H9 (cell line): ENCODE measurements at regions not wholly inside any gene's neighbourhood (a gene's known extent, or its start where the extent isn't known, plus 50 kb on each side); places are given as distances from the start of the nearest gene placed in this dataset.

Experiments used
- DNase-seq: peaks from one replicate; pipeline ENCODE4 v3.0.0-alpha.2; 2017
- H2AFZ ChIP-seq: one replicate; pipeline ENCODE4 v1.6.1; 2013; ENCODE audit warnings: mild to moderate bottlenecking, low read length, control low read depth, moderate library complexity
- H2AK5ac ChIP-seq: 2 replicates; pipeline ENCODE4 v1.6.1; 2013; ENCODE audit warnings: low read length, control low read depth, mixed read lengths; ENCODE audit not compliant: insufficient read length
- H2BK120ac ChIP-seq: one replicate; pipeline ENCODE4 v1.6.1; 2013; ENCODE audit warnings: low read depth, mild to moderate bottlenecking, low read length, control low read depth, inconsistent platforms; ENCODE audit not compliant: poor library complexity, severe bottlenecking
- H2BK12ac ChIP-seq: 2 replicates; pipeline ENCODE4 v1.6.1; 2013; ENCODE audit warnings: low read length, control low read depth, mixed read lengths, low read depth; ENCODE audit not compliant: insufficient read length
- H2BK15ac ChIP-seq: 2 replicates; pipeline ENCODE4 v1.6.1; 2013; ENCODE audit warnings: low read depth, low read length, control low read depth
- H2BK20ac ChIP-seq: one replicate; pipeline ENCODE4 v1.6.1; 2013; ENCODE audit warnings: low read depth, mild to moderate bottlenecking, low read length, control low read depth, inconsistent platforms; ENCODE audit not compliant: poor library complexity, severe bottlenecking
- H2BK5ac ChIP-seq: 2 replicates; pipeline ENCODE4 v1.6.1; 2013; ENCODE audit warnings: low read length, control low read depth, mixed read lengths; ENCODE audit not compliant: insufficient read length
- H3K14ac ChIP-seq: 2 replicates; pipeline ENCODE4 v1.6.1; 2013; ENCODE audit warnings: low read length, control low read depth; ENCODE audit not compliant: insufficient read depth
- H3K18ac ChIP-seq: 2 replicates; pipeline ENCODE4 v1.6.1; 2013; ENCODE audit warnings: low read depth, mild to moderate bottlenecking, mixed read lengths, low read length, control low read depth; ENCODE audit not compliant: insufficient read length
- H3K23ac ChIP-seq: 2 replicates; pipeline ENCODE4 v1.6.1; 2013; ENCODE audit warnings: low read length, control low read depth, mixed read lengths, low read depth; ENCODE audit not compliant: insufficient read length
- H3K23me2 ChIP-seq: 2 replicates; pipeline ENCODE4 v1.6.1; 2013; ENCODE audit warnings: low read depth, mild to moderate bottlenecking, mixed read lengths, low read length, control low read depth; ENCODE audit not compliant: insufficient read length, poor library complexity, severe bottlenecking
- H3K27ac ChIP-seq: 2 replicates; pipeline ENCODE4 v1.5.1; 2013; ENCODE audit warnings: low read length, control low read depth, mixed read lengths, low read depth; ENCODE audit not compliant: insufficient read length
- H3K27me3 ChIP-seq: 2 replicates; pipeline ENCODE4 v1.6.1; 2013; ENCODE audit warnings: low read length, control low read depth, inconsistent platforms; ENCODE audit not compliant: insufficient read depth
- H3K4ac ChIP-seq: 2 replicates; pipeline ENCODE4 v1.6.1; 2013; ENCODE audit warnings: low read depth, mild to moderate bottlenecking, control low read depth, inconsistent platforms, low read length, moderate library complexity
- H3K4me1 ChIP-seq: 2 replicates; pipeline ENCODE4 v1.6.1; 2013; ENCODE audit warnings: low read length, control low read depth, inconsistent platforms; ENCODE audit not compliant: insufficient read depth
- H3K4me2 ChIP-seq: 2 replicates; pipeline ENCODE4 v1.6.1; 2013; ENCODE audit warnings: low read length, control low read depth, mixed read lengths; ENCODE audit not compliant: insufficient read length, insufficient read depth
- H3K56ac ChIP-seq: 2 replicates; pipeline ENCODE4 v1.6.1; 2013; ENCODE audit warnings: low read depth, mild to moderate bottlenecking, mixed read lengths, low read length, control low read depth; ENCODE audit not compliant: insufficient read length
- H3K79me1 ChIP-seq: 2 replicates; pipeline ENCODE4 v1.6.1; 2013; ENCODE audit warnings: low read depth, mild to moderate bottlenecking, moderate library complexity, low read length, control low read depth, inconsistent platforms; ENCODE audit not compliant: insufficient read depth, poor library complexity, severe bottlenecking
- H3K79me2 ChIP-seq: 2 replicates; pipeline ENCODE4 v1.6.1; 2013; ENCODE audit warnings: low read length, control low read depth, inconsistent platforms; ENCODE audit not compliant: insufficient read depth
- H3K9ac ChIP-seq: 2 replicates; pipeline ENCODE4 v1.6.1; 2013; ENCODE audit warnings: low read length, control low read depth, mixed read lengths; ENCODE audit not compliant: insufficient read length; ENCODE audit errors: extremely low read depth
- H3K9me3 ChIP-seq: one replicate; pipeline ENCODE4 v1.6.1; 2013; ENCODE audit warnings: low read depth, low read length, inconsistent platforms; ENCODE audit not compliant: control insufficient read depth
- H3T11ph ChIP-seq: one replicate; pipeline ENCODE4 v1.6.1; 2013; ENCODE audit warnings: mild to moderate bottlenecking, low read length, control low read depth, inconsistent platforms
- H4K20me1 ChIP-seq: one replicate; pipeline ENCODE4 v1.6.1; 2013; ENCODE audit not compliant: control insufficient read depth, insufficient read length, insufficient read depth
- H4K5ac ChIP-seq: 2 replicates; pipeline ENCODE4 v1.6.1; 2013; ENCODE audit warnings: low read depth, mild to moderate bottlenecking, mixed read lengths, low read length, control low read depth; ENCODE audit not compliant: insufficient read length
- H4K8ac ChIP-seq: replicated peaks from 2 replicates; pipeline ENCODE4 v1.6.1; 2013; ENCODE audit warnings: low read length, control low read depth, mixed read lengths, low read depth; ENCODE audit not compliant: insufficient read length
- H4K91ac ChIP-seq: 2 replicates; pipeline ENCODE4 v1.6.1; 2013; ENCODE audit warnings: low read depth, mild to moderate bottlenecking, moderate library complexity, mixed read lengths, low read length, control low read depth; ENCODE audit not compliant: insufficient read length
- H3K27ac Mint-ChIP-seq, 3 experiments: 2 replicates in 2 of 3; 3 replicates in 1 of 3; pipeline ENCODE4 v1.8.0; 2020 to 2021; ENCODE audit warnings: mixed read lengths in 3 of 3, mild to moderate bottlenecking in 1 of 3, moderate library complexity in 1 of 3
- H3K27me3 Mint-ChIP-seq: 2 replicates; pipeline ENCODE4 v1.8.0; 2021; ENCODE audit warnings: low read depth, mild to moderate bottlenecking, moderate library complexity, mixed read lengths
- H3K36me3 Mint-ChIP-seq, 3 experiments: 2 replicates in 2 of 3; 3 replicates in 1 of 3; pipeline ENCODE4 v1.8.0; 2020 to 2021; ENCODE audit warnings: low read depth in 3 of 3, mixed read lengths in 3 of 3; ENCODE audit not compliant: insufficient read depth in 1 of 3
- H3K4me1 Mint-ChIP-seq, 2 experiments: 2 replicates each; pipeline ENCODE4 v1.8.0; 2020; ENCODE audit warnings: mixed read lengths in 2 of 2
- H3K4me3 Mint-ChIP-seq, 2 experiments: 2 replicates in 1 of 2; 3 replicates in 1 of 2; pipeline ENCODE4 v1.8.0; 2020 to 2021; ENCODE audit warnings: mild to moderate bottlenecking in 2 of 2, mixed read lengths in 2 of 2, moderate library complexity in 1 of 2
- H3K9me3 Mint-ChIP-seq, 2 experiments: 2 replicates in 1 of 2; 3 replicates in 1 of 2; pipeline ENCODE4 v1.8.0; 2020; ENCODE audit warnings: mild to moderate bottlenecking in 2 of 2, mixed read lengths in 2 of 2, moderate library complexity in 1 of 2
- CTCF ChIP-seq: fragments of 200-600 bp; sonication (generic); conservative IDR thresholded peaks from 3 replicates; pipeline ENCODE4 v1.8.0; 2021; ENCODE audit warnings: antibody characterized with exemption, mild to moderate bottlenecking
- WGBS: extraction: QIAGEN DNeasy Blood & Tissue Kit; methylation state at CpG from one replicate; pipeline ENCODE4 v1.1.7; 2013; ENCODE audit warnings: missing lambda C conversion rate, low lambda C conversion rate, mixed read lengths; ENCODE audit not compliant: insufficient read length; ENCODE audit errors: extremely low coverage; 5-methylcytosine and 5-hydroxymethylcytosine counted together

GRCh38 chr2:175855794-175856453 is 146.1 kb downstream of the LNPK start:
- Histone ChIP-seq H3K4ac (no peak overlapping the region), H2BK20ac (no peak overlapping the region), H3K27me3 (no peaks in the 10 kb centered on the region), H3K9ac (no peak overlapping the region), H2BK15ac (no peak overlapping the region), H4K8ac (no peak overlapping the region), H2BK120ac (no peak overlapping the region), H3K4me1 (peaks cover 7% of the 10 kb centered on the region), H3K23me2 (no peaks in the 10 kb centered on the region), H3K14ac (no peak overlapping the region), H3K4me2 (no peak overlapping the region), H3K23ac (no peak overlapping the region), H4K20me1 (no peaks in the 10 kb centered on the region), H4K5ac (no peak overlapping the region), H2BK5ac (no peak overlapping the region), H3K79me1 (no peaks in the 10 kb centered on the region), H3K9me3 (no peaks in the 10 kb centered on the region), H3K27ac (no peak overlapping the region), H2AFZ (no peak overlapping the region), H4K91ac (no peak overlapping the region), H2BK12ac (no peak overlapping the region), H3K18ac (no peak overlapping the region), H2AK5ac (no peak overlapping the region), H3T11ph (no peak overlapping the region), H3K79me2 (no peaks in the 10 kb centered on the region), H3K56ac (no peak overlapping the region)
- no peaks in the 10 kb centered on the region; the same call in 1 of the 2 replicates for H3K27me3 Mint-ChIP-seq
- no peak overlapping the region for H3K27ac Mint-ChIP-seq
- TF ChIP-seq CTCF: no peak
- no peaks in the 10 kb centered on the region for H3K36me3 Mint-ChIP-seq
- H3K4me1 Mint-ChIP-seq: peaks cover 32 to 41% of the 10 kb centered on the region in 2 experiments
- H3K4me3 Mint-ChIP-seq: no peak overlapping the region
- no CpG with 5 or more reads among the region's 4 CpGs for WGBS
- DNase-seq: no peak
- H3K9me3 Mint-ChIP-seq: no peaks in the 10 kb centered on the region
